Myocyte (in vitro differentiated cells): ENCODE measurements at regions not wholly inside any gene's neighbourhood (a gene's known extent, or its start where the extent isn't known, plus 50 kb on each side); places are given as distances from the start of the nearest gene placed in this dataset.
"Not testable (repeated sequence)": the region's sequence is repeated elsewhere in the genome, so short reads cannot be mapped to it uniquely, and the experiment has no call there.

Experiments
- DNase-seq: peaks from one replicate; pipeline ENCODE4 v3.0.0-alpha.2; 2012; ENCODE audit warnings: low read depth

GRCh38 chr12:115813256-115813655 is 464.2 kb downstream of the MED13L start:
- no peak for DNase-seq

- DNase-seq: no peak
Observed at GRCh38 chr12:115811929-115812328, 465.6 kb downstream of the MED13L start.

DNA sequence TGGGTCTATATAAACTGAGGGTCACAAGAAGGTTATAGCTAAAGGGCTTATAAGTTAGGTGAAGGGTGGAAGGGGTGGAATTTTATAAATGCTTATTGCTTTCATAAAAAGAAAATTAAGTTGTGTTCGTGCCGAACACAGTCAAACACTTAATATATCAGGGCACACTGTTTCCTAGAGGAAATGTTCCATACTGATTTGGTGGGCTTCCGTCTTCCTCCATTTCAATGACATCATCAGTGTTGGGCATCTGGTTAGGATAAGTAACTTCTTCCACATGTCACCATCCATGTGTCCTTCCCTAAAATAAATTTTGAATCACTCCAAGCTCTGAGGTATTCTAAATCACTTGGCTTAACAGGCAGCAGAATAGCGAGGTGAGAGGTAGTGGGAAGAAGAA is 466.4 kb downstream of the MED13L start:
- DNase-seq: no peak

GRCh38 chr12:115810122-115810901 is 467.2 kb downstream of the MED13L start:
- DNase-seq: no peak

GRCh38 chr12:115806000-115806399 is 471.5 kb downstream of the MED13L start:
- no peak for DNase-seq

GRCh38 chr12:115802767-115803166 is 474.7 kb downstream of the MED13L start:
- DNase-seq: no peak

DNA sequence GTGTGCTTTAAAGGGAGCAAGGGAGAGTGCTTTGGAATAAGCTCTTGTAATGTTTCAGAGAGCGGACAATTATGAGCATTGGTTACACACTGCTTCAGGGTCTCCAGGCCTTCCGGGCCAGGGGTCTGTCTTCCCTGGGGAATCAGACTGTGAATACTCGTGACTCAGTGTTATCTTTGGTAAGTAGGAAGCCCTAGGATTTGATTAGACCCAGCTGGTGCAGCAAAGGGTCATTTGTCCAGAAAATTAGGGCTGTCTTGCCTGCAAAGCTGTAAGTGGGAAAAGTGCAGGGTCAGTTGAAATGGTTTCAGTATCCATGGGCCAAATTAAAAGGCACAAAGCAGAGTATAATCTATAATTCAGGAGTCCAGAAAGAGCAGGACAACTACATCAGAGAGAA is 475.6 kb downstream of the MED13L start:
- no peak for DNase-seq

- no peak for DNase-seq
Observed at GRCh38 chr12:115799610-115800009, 477.9 kb downstream of the MED13L start.

- no peak for DNase-seq
Observed at GRCh38 chr12:115798309-115798917, 479.1 kb downstream of the MED13L start.

DNA sequence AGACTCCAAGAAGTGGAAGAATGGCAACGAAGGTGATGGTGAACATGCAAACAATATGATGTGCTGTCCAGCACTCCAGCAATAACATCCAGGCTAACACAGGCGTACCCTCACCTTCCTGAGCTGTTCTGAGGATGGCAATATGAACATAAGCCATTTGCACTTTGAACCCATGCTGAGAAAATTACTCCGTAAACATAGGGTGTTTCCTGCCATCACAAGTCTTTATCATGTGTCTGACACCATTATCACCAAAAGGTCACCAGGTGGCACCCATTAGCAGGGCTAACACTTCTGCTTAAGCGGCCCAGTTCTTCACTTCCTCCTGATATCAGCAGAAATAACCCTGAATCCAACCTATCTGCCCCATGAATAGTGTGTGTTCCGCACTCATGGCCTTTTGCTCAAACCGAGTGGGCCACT is 482.8 kb downstream of the MED13L start:
- DNase-seq: no peak

GRCh38 chr12:115791331-115791730 is 486.2 kb downstream of the MED13L start:
- DNase-seq: no peak

- DNase-seq: no peak
Observed at GRCh38 chr12:115790526-115790925, 487.0 kb downstream of the MED13L start.

- not testable (repeated sequence) for DNase-seq
Observed at GRCh38 chr12:115786490-115786889, 491.0 kb downstream of the MED13L start.

DNA sequence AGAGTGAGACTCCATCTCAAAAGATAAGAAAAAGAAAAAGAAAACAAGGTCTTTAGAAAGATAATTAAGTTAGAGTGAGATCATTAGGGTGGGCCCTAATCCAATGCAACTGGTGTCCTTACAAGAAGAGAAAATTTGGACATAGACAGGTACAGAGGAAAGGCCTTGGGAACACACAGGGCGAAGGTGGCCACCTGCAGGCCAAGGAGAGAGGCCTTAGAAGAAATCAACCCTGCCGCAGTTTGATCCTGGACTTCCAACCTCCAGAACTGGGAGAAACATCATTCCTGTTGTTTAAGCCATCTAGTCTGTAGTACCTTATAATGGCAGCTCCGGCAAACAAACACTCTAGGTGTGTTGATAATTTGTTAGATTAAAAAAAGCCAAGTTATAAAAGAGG is 491.9 kb downstream of the MED13L start:
- no peak for DNase-seq

DNA sequence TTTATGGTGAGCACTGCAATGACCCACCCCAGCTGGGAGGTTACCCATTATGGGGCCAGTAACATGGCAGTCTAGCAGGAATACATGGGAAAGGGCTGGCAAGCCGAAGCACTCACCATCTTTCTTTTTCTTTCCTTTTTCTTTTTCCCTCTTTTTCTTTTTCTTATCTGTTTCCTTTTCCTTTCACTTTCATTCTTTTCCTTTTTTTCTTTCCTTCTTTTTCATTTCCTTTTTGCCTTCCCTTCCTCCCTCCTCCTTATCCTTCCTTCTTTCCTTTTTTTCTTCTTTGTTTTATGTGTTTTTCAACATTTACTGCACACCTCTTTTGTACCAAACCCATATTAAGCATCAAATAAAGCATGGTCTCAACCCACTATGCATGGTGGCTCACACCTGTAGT is 501.1 kb downstream of the MED13L start:
- DNase-seq: no peak

DNA sequence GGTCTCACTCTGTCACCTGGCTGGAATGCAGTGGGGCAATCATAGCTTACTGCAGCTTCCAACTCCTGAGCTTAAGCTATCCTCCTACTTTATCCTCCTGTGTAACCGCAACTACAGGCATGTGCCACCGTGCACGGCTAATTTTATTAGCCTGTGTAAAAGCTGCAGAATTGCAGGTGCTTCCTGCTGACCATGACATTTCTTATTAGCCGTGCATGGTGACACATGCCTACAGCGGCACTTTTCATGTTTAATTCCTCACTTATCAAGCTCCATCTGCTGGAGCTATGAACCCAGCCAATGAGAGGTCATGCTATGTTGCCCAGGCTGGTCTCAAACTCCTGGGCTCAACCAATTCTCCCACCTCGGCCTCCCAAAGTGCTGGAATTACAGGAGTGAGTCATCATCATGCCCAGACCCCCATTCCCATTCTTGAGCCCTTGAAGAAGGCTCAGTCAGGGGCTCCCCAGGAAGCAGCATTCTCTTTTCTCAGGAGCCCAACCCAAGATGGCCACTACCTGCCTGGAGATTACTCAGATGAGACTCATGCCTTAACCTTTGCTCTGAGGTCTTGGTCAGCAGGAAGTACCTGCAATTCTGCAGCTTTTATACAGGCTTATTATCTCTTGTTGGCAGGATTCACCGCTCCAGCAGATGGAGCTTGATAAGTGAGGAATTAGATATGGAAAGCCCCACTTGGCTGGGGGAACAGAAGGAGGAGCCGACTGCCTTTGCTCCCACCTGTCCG is 503.2 kb downstream of the MED13L start:
- DNase-seq: no peak

DNA sequence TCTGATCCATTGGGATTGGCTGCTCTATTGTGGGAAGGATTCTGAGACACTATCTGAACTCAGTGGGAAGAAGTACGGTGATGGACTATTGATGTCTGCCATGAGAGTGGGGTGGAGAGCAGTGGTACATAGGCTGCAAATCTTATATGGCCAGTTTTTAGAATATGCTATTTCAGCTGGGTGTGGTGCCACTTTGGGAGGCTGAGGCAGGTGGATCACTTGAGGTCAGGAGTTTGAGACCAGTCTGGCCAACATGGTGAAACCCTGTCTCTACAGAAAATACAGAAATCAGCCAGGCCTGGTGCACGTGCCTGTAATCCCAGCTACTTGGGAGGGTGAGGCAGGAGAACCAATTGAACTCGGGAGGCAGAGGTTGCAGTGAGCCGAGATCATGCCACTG is 505.9 kb downstream of the MED13L start:
- no peak for DNase-seq

DNA sequence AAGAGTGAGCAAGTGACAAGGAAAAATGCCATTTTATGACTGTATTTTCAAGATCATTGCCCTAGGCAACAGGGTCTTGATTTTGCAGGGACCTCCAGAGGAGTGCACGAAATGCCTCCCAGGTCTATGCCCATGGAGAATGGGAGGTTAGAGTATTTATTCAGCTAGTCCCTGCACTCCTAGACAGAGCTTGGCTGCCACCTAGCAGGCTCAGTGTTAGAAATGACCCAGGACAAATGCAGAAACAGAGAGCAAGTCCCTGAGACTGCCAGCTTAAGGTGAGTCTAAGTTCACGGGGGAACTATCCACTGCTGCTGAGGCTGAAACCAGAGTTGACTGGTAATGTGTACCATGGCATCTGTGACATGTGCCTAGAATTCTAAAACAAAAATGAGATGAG is 506.4 kb downstream of the MED13L start:
- DNase-seq: no peak

- DNase-seq: no peak
Observed at GRCh38 chr12:115770643-115771042, 506.9 kb downstream of the MED13L start.

DNA sequence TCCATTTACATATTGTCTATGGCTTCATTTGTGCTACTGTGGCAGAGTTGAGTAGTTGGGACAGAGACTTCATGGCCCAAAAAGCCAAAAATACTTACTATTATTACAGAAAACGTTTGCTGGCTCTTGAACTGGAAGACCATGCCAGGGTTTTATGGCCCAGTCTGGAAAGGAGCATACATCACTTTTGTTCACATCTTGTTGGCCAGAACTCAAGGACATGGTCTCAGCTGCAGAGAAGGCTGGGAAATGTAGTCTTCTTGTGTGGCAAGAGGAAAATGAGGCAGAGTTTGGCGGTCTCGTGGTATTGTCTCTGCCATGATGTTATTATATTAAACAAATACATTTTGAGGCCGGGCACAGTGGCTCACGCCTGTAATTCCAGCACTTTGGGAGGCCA is 509.6 kb downstream of the MED13L start:
- DNase-seq: no peak

DNA sequence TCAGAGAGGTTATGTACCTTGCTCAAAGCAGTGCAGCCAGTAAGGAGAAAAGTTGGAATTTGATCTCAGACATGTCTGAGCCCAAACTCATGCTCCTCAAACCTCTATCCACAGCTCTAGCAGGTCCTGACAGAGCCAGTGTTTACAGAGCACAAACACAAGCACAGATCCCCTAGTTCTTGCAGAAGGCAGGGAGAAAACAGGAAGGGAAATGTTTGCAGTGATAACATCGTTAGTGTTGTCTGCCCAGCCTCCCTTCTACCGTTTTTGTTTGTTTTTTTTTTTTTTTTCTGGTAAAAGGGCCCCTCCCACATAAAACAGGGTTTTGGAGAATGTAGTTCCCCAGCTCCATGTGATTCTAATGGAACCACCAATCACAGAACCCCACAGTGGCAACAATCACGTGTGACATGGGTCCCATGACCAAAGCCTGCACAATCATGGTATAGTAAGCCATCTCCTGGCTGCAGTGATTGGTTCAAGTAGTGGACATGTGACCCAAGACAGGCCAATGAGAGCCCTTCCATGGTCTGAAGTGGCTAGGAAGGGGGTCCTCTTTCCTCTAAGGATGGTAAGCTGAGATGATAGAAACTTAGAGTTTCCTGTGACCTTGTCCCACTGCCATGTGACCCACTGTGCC is 513.4 kb downstream of the MED13L start:
- no peak for DNase-seq

DNA sequence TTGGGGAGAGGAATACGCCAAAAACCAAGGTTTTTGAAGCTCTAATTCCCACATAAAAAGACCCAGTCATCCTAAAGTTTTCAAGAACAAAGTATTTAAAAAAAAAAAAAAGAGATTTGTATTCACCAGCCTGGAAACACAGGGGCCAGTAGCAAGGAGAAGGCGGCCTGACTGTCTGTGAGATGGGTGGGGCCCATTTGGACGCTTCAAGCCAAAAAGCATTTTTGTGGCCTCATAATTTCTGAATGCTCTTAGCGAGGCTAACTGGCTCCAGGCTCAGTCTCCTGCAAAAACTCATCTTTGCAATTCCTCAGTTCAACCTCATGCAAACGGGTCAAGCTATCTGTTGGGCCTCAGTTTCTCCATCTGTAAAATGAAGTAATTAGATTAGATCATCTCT is 514.1 kb downstream of the MED13L start:
- no peak for DNase-seq
